ENCODE measurements at regions not wholly inside any gene's neighbourhood (a gene's known extent, or its start where the extent isn't known, plus 50 kb on each side); places are given as distances from the start of the nearest gene placed in this dataset.

GRCh38 chr14:104473649-104474494 lies 105.7 kb upstream of the C14orf180 start:
- no peaks in the 10 kb centered on the region for H3K4me1 ChIP-seq
- H3K27me3 ChIP-seq = peaks cover 8% of the 10 kb centered on the region
- H3K27ac ChIP-seq = no peak overlapping the region
- intact Hi-C loops (cut with DNase I; ENCODE audit: low total_unique reads) (no loop called here), in situ Hi-C loops (cut with MboI; ENCODE audit: low pct_ligation_motif_present in 1 of 4, low pct_unique_long_range_greater_than_20kb in 1 of 4, low sequenced_read_pairs in 3 of 4) (no loop called here)
- no peak for DNase-seq
- H3K9me3 ChIP-seq = no peaks in the 10 kb centered on the region
- WGBS, 2 donors (ENCODE audit: low coverage in 1 of 2) = 82 to 84% methylated on average over 6 to 45 of the region's 45 CpGs
- no peaks in the 10 kb centered on the region for H3K36me3 ChIP-seq
- H3K4me3 ChIP-seq = no peak overlapping the region
- TF ChIP-seq POLR2A (IDR thresholded peaks at IDR 0.05) (no peak), EP300 (IDR thresholded peaks at IDR 0.05; ENCODE audit: low read depth) (no peak), POLR2AphosphoS5 (IDR thresholded peaks at IDR 0.05) (no peak), CTCF (IDR thresholded peaks at IDR 0.05) (no peak)

DNA sequence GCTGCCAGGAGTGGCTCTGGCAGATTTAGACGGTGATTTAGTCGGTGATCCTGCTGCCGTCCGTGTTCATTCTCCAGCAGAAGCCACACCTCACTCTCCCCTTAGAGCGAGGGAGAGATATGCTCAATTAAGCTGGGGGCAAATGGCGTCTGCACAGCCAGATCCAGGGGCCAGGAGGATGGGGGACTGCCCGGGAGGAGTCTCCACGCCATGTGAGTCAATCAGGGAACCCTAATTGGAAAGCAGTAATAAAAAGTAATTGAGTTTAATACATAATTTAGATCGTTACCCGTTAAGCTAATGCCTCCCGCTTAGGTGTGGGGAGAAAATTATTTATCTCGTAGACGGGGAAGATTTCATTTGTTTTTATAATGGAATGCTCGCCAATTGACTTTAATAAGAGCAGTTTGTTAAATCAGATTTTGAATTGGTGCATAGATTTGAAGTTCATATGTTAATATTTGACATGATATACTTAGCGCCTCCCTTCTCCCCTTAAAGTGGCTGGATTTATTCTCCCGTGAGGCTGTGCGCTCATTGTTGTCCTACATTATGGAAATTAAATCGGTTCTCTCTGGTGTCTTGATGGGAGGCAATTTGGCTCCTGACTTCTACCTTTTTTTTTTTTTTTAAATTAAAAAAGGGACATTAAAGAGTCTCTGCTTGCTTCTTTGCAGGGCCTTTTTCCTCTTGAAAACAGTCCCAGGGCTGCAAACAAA lies 104.9 kb upstream of the C14orf180 start:
- Histone ChIP-seq H3K4me1 (no peaks in the 10 kb centered on the region), H3K36me3 (no peaks in the 10 kb centered on the region), H3K9me3 (no peaks in the 10 kb centered on the region), H3K27ac (no peak overlapping the region), H3K4me3 (no peak overlapping the region), H3K27me3 (peaks cover 8% of the 10 kb centered on the region)
- no peak for TF ChIP-seq CTCF (IDR thresholded peaks at IDR 0.05)
- no peak for TF ChIP-seq POLR2AphosphoS5 (IDR thresholded peaks at IDR 0.05)
- TF ChIP-seq POLR2A (IDR thresholded peaks at IDR 0.05) = no peak
- TF ChIP-seq EP300 (IDR thresholded peaks at IDR 0.05; ENCODE audit: low read depth) = no peak
- DNase-seq = no peak
- 79 to 84% methylated on average over 8 to 18 of the region's 18 CpGs for WGBS, 2 donors (ENCODE audit: low coverage in 1 of 2)
- in situ Hi-C loops (cut with MboI; ENCODE audit: low pct_ligation_motif_present in 1 of 4, low pct_unique_long_range_greater_than_20kb in 1 of 4, low sequenced_read_pairs in 3 of 4) = no loop called here
- intact Hi-C loops (cut with DNase I; ENCODE audit: low total_unique reads) = no loop called here

GRCh38 chr14:104475256-104475655 lies 104.3 kb upstream of the C14orf180 start:
- 77% methylated on average over 12 of the region's 12 CpGs; no CpG with 5 or more reads in 1 of the 2 donors for WGBS, 2 donors (ENCODE audit: low coverage in 1 of 2)

More at GRCh38 chr14:104475256-104475655, 104.3 kb upstream of the C14orf180 start:
- no peak overlapping the region for H3K27ac ChIP-seq
- intact Hi-C loops (cut with DNase I; ENCODE audit: low total_unique reads) (no loop called here), in situ Hi-C loops (cut with MboI; ENCODE audit: low pct_ligation_motif_present in 1 of 4, low pct_unique_long_range_greater_than_20kb in 1 of 4, low sequenced_read_pairs in 3 of 4) (no loop called here)
- DNase-seq = no peak
- no peaks in the 10 kb centered on the region for H3K9me3 ChIP-seq
- H3K27me3 ChIP-seq = peaks cover 8% of the 10 kb centered on the region
- H3K4me1 ChIP-seq = no peaks in the 10 kb centered on the region
- TF ChIP-seq EP300 (IDR thresholded peaks at IDR 0.05; ENCODE audit: low read depth) = no peak
- no peak for TF ChIP-seq POLR2AphosphoS5 (IDR thresholded peaks at IDR 0.05)
- no peak for TF ChIP-seq CTCF (IDR thresholded peaks at IDR 0.05)
- TF ChIP-seq POLR2A (IDR thresholded peaks at IDR 0.05) = no peak
- H3K4me3 ChIP-seq = no peak overlapping the region
- no peaks in the 10 kb centered on the region for H3K36me3 ChIP-seq
